ENCODE measurements at regions not wholly inside any gene's neighbourhood (a gene's known extent, or its start where the extent isn't known, plus 50 kb on each side); places are given as distances from the start of the nearest gene placed in this dataset.

DNA sequence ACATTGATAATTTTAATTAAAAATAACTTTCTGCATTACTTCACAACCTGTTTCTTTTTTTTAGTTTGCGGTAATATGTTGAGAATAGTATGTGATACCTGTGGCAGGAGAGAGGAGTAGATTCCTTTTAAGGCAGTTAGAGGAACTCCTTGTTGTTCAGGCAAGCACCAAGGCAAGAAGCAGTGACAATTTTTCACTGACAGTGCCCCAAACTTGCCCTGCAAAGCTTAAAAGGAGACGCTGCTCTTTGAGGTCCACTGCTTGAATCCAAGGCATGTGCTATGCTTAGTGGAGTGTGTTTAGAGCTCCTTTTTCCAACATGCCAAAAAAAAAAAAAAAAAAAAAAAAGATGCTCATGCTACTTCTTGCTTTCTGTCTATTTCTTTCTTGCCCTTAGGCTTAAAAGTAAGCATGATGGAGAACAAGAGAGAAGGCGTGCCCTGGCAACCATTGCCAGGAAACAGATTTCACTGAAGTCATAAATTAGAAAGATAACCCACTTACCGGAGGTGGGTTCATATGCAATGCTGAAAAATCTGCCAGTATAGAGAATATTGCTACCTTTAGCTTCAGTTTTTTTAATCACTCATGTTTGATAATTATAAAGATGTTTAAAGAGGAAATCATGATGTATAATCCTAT is 58.3 kb upstream of the DYRK2 start:
- no peak for DNase-seq (ENCODE audit: low spot score)

DNA sequence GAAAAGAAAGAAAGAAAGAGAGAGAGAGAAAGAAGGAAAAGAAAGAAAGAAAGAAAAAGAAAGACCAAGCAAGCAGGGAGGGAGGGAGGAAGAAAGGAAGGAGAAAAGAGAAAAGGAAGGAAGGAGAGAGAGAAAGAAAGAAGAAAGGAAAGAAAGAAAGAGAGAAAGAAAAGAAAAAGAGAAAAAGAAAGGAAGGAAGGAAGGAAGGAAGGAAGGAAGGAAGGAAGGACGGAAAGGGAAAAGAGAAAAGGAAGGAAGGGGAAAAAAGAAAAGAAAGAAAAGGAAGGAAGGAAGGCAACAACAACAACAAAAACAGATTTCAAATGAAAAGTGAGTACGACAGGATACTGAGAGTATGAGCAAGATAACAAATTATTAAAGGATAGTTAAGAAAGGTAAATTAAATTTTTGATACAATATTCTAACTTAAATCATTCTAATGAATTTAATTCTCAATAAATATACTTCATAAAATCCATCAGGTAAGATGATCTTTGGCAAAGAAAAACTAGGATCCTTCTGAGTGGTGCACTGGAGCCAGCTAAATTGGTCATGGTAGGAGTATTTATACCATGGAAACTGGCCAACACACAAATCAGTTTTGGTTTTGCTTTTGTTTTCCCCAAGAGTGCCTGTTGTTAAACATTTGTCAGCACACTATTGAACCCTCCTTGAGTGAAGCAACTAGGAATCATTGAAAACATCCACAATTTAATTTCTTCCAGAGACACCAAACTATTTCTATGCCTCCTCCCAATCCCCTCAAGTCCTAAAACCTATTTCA is 56.1 kb upstream of the DYRK2 start:
- DNase-seq (ENCODE audit: low spot score), result peak; percentile 57

- peak; percentile 89 for DNase-seq (ENCODE audit: low spot score)
Measured at GRCh38 chr12:67593041-67593440, 55.5 kb upstream of the DYRK2 start.

GRCh38 chr12:67593461-67594330 is 54.8 kb upstream of the DYRK2 start:
- DNase-seq (ENCODE audit: low spot score), result no peak

GRCh38 chr12:67594888-67595287 is 53.7 kb upstream of the DYRK2 start:
- no peak for DNase-seq (ENCODE audit: low spot score)

GRCh38 chr12:67595365-67595764 is 53.2 kb upstream of the DYRK2 start:
- no peak for DNase-seq (ENCODE audit: low spot score)

GRCh38 chr12:67598598-67598997 is 49.9 kb upstream of the DYRK2 start:
- no peak for DNase-seq (ENCODE audit: low spot score)

Data from LoVo (cell line).